ENCODE measurements at regions not wholly inside any gene's neighbourhood (a gene's known extent, or its start where the extent isn't known, plus 50 kb on each side); places are given as distances from the start of the nearest gene placed in this dataset.

DNA sequence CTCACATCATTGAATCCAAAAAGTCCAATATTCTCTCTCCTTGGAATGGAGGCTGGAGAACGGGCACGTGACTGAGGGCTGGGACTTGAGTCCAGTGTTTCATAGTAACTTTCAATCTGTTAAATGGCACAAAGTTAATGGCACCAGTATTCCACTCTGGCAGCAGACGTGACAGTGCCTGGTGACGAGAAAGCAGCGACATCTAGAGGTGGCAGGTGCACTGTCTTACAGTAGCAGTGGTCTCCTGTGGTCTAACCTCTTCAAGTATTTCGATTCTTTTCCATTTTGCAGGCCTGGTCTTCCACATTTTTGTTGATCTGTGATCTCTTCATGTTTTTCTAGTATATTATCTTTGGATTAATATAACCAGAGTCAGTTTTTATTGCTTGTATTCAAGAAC lies 107.1 kb downstream of the OXSM start:
- H4K20me1 ChIP-seq (ENCODE audit: insufficient read depth, low read length): no peaks in the 10 kb centered on the region
- no peaks in the 10 kb centered on the region for H3K36me3 ChIP-seq (ENCODE audit: insufficient read depth, low read length)
- H3K4me1 ChIP-seq (ENCODE audit: insufficient read depth, low read length): no peaks in the 10 kb centered on the region
- H3K4me3 ChIP-seq (ENCODE audit: low read depth in 1 of 2, low read length in 2 of 2): no peak overlapping the region
- H3K79me2 ChIP-seq (ENCODE audit: insufficient read depth, low read length): no peaks in the 10 kb centered on the region
- no peak overlapping the region for H3K27ac ChIP-seq (ENCODE audit: low read length)
- no peak overlapping the region for H2AFZ ChIP-seq (ENCODE audit: low read depth, low read length)
- DNase-seq (no peak), ATAC-seq (ENCODE audit: insufficient read depth, low read depth) (peak; percentile 50; the same call in 1 of the 3 replicates)
- no peak overlapping the region for H3K4me2 ChIP-seq (ENCODE audit: insufficient read depth, low read length)
- TF ChIP-seq, protein P1, sequence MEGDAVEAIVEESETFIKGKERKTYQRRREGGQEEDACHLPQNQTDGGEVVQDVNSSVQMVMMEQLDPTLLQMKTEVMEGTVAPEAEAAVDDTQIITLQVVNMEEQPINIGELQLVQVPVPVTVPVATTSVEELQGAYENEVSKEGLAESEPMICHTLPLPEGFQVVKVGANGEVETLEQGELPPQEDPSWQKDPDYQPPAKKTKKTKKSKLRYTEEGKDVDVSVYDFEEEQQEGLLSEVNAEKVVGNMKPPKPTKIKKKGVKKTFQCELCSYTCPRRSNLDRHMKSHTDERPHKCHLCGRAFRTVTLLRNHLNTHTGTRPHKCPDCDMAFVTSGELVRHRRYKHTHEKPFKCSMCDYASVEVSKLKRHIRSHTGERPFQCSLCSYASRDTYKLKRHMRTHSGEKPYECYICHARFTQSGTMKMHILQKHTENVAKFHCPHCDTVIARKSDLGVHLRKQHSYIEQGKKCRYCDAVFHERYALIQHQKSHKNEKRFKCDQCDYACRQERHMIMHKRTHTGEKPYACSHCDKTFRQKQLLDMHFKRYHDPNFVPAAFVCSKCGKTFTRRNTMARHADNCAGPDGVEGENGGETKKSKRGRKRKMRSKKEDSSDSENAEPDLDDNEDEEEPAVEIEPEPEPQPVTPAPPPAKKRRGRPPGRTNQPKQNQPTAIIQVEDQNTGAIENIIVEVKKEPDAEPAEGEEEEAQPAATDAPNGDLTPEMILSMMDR (IDR thresholded peaks at IDR 0.05; ENCODE audit: borderline replicate concordance, extremely low read depth, low read length, poor library complexity, severe bottlenecking): peak; percentile 23
- no peak for TF ChIP-seq EZH2 (IDR thresholded peaks at IDR 0.05; ENCODE audit: borderline replicate concordance, low read depth, low read length, severe bottlenecking)
- no peaks in the 10 kb centered on the region for H3K27me3 ChIP-seq (ENCODE audit: insufficient read depth, low read length, poor library complexity)
- H3K9ac ChIP-seq (ENCODE audit: low read depth, low read length): no peak overlapping the region
- no peaks in the 10 kb centered on the region for H3K9me3 ChIP-seq (ENCODE audit: insufficient read depth, low read length, severe bottlenecking)

DNA sequence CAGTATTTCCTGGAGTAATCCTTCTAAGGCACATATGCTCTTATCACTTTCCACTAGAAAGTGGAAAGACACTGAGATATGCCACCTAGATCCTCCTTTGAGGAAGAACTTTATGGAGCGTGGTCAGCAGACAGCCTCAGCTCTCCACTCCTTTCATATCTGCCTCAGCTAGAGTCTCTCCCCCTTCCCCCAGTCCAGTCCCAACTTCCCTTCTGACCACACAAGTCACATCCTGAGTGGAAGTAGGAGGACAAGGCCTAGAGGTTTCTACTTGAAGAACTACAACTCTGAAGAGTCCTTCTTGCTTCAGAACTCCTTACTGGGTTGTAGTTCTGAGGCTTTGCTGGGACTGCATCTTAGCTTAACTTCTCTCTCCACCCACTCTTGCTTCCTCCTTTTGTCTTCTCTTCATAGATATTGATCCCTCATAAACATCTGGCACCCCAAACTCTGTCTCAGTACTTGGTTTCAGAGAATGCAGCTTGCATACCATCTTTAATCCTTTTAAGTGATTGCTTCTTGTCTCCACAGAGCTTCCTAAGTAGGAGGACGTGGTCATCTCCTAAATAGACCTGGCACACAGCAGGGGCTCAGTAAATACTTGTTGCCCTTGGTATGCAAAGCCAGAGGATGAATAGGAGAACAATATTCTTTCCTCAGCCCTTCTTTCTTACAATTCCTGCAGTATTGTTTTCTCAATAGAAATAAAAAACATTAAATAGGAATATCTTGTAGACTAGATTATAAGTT lies 109.6 kb downstream of the OXSM start:
- H3K9ac ChIP-seq (ENCODE audit: low read depth, low read length): no peak overlapping the region
- TF ChIP-seq, protein P1 (IDR thresholded peaks at IDR 0.05; ENCODE audit: borderline replicate concordance, extremely low read depth, low read length, poor library complexity, severe bottlenecking): no peak
- no peak for TF ChIP-seq EZH2 (IDR thresholded peaks at IDR 0.05; ENCODE audit: borderline replicate concordance, low read depth, low read length, severe bottlenecking)
- H2AFZ ChIP-seq (ENCODE audit: low read depth, low read length): no peak overlapping the region
- H3K9me3 ChIP-seq (ENCODE audit: insufficient read depth, low read length, severe bottlenecking): no peaks in the 10 kb centered on the region
- ATAC-seq (ENCODE audit: insufficient read depth, low read depth) (no peak), DNase-seq (no peak)
- no peaks in the 10 kb centered on the region for H3K79me2 ChIP-seq (ENCODE audit: insufficient read depth, low read length)
- H3K4me1 ChIP-seq (ENCODE audit: insufficient read depth, low read length): no peaks in the 10 kb centered on the region
- no peaks in the 10 kb centered on the region for H3K36me3 ChIP-seq (ENCODE audit: insufficient read depth, low read length)
- no peaks in the 10 kb centered on the region for H3K27me3 ChIP-seq (ENCODE audit: insufficient read depth, low read length, poor library complexity)
- H3K4me2 ChIP-seq (ENCODE audit: insufficient read depth, low read length): no peak overlapping the region
- no peak overlapping the region for H3K4me3 ChIP-seq (ENCODE audit: low read depth in 1 of 2, low read length in 2 of 2)
- H4K20me1 ChIP-seq (ENCODE audit: insufficient read depth, low read length): no peaks in the 10 kb centered on the region
- H3K27ac ChIP-seq (ENCODE audit: low read length): no peak overlapping the region

DNA sequence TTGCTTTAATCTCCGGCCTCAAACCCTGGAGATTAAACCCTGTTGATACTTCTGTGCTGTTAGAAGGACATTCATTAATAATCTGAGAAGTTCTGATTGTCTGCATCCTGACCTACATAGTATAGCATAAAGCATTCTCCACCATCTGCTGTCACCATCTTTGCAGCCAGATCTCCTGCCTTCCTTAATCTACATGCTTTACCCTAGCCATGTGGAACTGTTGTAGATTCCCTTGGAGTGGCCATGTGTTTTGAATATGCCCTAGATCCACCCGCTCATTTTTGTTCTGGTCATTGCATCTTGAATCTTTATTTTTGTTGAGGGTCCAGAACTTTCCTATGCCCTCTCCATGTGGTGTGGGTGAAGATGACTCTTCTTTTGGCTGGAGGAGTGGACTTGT lies 110.3 kb downstream of the OXSM start:
- DNase-seq (no peak), ATAC-seq (ENCODE audit: insufficient read depth, low read depth) (no peak)
- H3K27ac ChIP-seq (ENCODE audit: low read length): no peak overlapping the region
- H3K79me2 ChIP-seq (ENCODE audit: insufficient read depth, low read length): no peaks in the 10 kb centered on the region
- H4K20me1 ChIP-seq (ENCODE audit: insufficient read depth, low read length): no peaks in the 10 kb centered on the region
- H3K4me1 ChIP-seq (ENCODE audit: insufficient read depth, low read length): no peaks in the 10 kb centered on the region
- no peak overlapping the region for H3K9ac ChIP-seq (ENCODE audit: low read depth, low read length)
- no peak overlapping the region for H3K4me3 ChIP-seq (ENCODE audit: low read depth in 1 of 2, low read length in 2 of 2)
- no peak overlapping the region for H3K4me2 ChIP-seq (ENCODE audit: insufficient read depth, low read length)
- no peak overlapping the region for H2AFZ ChIP-seq (ENCODE audit: low read depth, low read length)
- H3K9me3 ChIP-seq (ENCODE audit: insufficient read depth, low read length, severe bottlenecking): no peaks in the 10 kb centered on the region
- H3K36me3 ChIP-seq (ENCODE audit: insufficient read depth, low read length): no peaks in the 10 kb centered on the region
- TF ChIP-seq EZH2 (IDR thresholded peaks at IDR 0.05; ENCODE audit: borderline replicate concordance, low read depth, low read length, severe bottlenecking): no peak
- TF ChIP-seq, protein P1 (IDR thresholded peaks at IDR 0.05; ENCODE audit: borderline replicate concordance, extremely low read depth, low read length, poor library complexity, severe bottlenecking): no peak
- H3K27me3 ChIP-seq (ENCODE audit: insufficient read depth, low read length, poor library complexity): no peaks in the 10 kb centered on the region

All from DND-41 (cell line).